ENCODE measurements at regions not wholly inside any gene's neighbourhood (a gene's known extent, or its start where the extent isn't known, plus 50 kb on each side); places are given as distances from the start of the nearest gene placed in this dataset.

- H3K79me2 ChIP-seq (ENCODE audit: control insufficient read depth, insufficient read depth, low read length) = no peaks in the 10 kb centered on the region
- H3K36me3 ChIP-seq (ENCODE audit: control insufficient read depth in 2 of 2, extremely low read depth in 1 of 2, insufficient read depth in 2 of 2, low read length in 2 of 2) = no peaks in the 10 kb centered on the region
- H3K4me1 ChIP-seq (ENCODE audit: control insufficient read depth, extremely low read depth, insufficient read depth, low read length) = no peaks in the 10 kb centered on the region
- no peak overlapping the region for H3K4me2 ChIP-seq (ENCODE audit: control insufficient read depth, extremely low read depth, insufficient read depth, low read depth, low read length)
- H3K4me3 ChIP-seq (ENCODE audit: control insufficient read depth in 2 of 3, extremely low read depth in 1 of 3, insufficient read depth in 2 of 3, low read depth in 1 of 3, low read length in 3 of 3) = no peak overlapping the region
- H3K27me3 ChIP-seq (ENCODE audit: control insufficient read depth, extremely low read depth, insufficient read depth, low read length) = no peaks in the 10 kb centered on the region
- DNase-seq (ENCODE audit: low read depth, low spot score) (no peak), FAIRE-seq (no peak)
- H2AFZ ChIP-seq (ENCODE audit: control insufficient read depth, low read length) = no peak overlapping the region
- TF ChIP-seq EZH2 (IDR thresholded peaks at IDR 0.05; ENCODE audit: low read length) = no peak
- TF ChIP-seq, protein P1, sequence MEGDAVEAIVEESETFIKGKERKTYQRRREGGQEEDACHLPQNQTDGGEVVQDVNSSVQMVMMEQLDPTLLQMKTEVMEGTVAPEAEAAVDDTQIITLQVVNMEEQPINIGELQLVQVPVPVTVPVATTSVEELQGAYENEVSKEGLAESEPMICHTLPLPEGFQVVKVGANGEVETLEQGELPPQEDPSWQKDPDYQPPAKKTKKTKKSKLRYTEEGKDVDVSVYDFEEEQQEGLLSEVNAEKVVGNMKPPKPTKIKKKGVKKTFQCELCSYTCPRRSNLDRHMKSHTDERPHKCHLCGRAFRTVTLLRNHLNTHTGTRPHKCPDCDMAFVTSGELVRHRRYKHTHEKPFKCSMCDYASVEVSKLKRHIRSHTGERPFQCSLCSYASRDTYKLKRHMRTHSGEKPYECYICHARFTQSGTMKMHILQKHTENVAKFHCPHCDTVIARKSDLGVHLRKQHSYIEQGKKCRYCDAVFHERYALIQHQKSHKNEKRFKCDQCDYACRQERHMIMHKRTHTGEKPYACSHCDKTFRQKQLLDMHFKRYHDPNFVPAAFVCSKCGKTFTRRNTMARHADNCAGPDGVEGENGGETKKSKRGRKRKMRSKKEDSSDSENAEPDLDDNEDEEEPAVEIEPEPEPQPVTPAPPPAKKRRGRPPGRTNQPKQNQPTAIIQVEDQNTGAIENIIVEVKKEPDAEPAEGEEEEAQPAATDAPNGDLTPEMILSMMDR (optimal IDR thresholded peaks at IDR 0.05 in 1 of 3, IDR thresholded peaks at IDR 0.05 in 1 of 3, conservative IDR thresholded peaks at IDR 0.05 in 1 of 3; ENCODE audit: extremely low read depth in 1 of 3, insufficient read depth in 2 of 3, low read length in 3 of 3) = no peak
- H3K27ac ChIP-seq (ENCODE audit: control insufficient read depth, insufficient read depth, low read length) = no peak overlapping the region
- H3K9me1 ChIP-seq (ENCODE audit: control insufficient read depth, extremely low read depth, insufficient read depth, low read length) = no peaks in the 10 kb centered on the region
- no peaks in the 10 kb centered on the region for H4K20me1 ChIP-seq (ENCODE audit: control insufficient read depth, extremely low read depth, insufficient read depth, low read length)
- H3K9me3 ChIP-seq (ENCODE audit: control insufficient read depth, low read depth, low read length) = no peaks in the 10 kb centered on the region
- H3K9ac ChIP-seq (ENCODE audit: control insufficient read depth, extremely low read depth, insufficient read depth, low read length) = no peak overlapping the region
- dilution Hi-C loops (cut with MboI; ENCODE audit: extremely low pct_ligation_motif_present, low sequenced_read_pairs) = no loop called here
Measured at GRCh38 chr1:197848350-197848749, 54.1 kb upstream of the C1orf53 start.

DNA sequence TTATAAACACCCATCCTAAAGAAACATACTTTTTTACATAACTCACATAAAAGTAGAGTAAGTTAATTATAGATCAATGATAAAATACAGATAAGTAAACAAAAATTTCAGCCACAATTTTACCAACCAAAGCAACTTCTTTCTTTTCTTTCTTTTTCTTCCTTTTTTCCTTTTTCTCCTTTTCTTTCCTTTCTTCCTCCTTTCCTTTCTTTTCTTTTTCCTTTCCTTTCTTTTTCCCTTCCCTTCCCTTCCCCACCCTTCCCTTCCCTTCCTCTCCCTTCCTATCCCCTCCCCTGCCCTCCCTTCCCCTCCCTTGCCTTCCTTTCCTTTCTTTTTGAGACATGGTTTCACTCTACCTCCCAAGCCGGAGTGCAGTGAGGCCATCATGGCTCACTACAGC, 56.5 kb upstream of the C1orf53 start:
- dilution Hi-C loops (cut with MboI; ENCODE audit: extremely low pct_ligation_motif_present, low sequenced_read_pairs) = no loop called here
- Histone ChIP-seq H3K27ac (ENCODE audit: control insufficient read depth, insufficient read depth, low read length) (no peak overlapping the region), H3K9ac (ENCODE audit: control insufficient read depth, extremely low read depth, insufficient read depth, low read length) (no peak overlapping the region), H2AFZ (ENCODE audit: control insufficient read depth, low read length) (no peak overlapping the region), H3K9me1 (ENCODE audit: control insufficient read depth, extremely low read depth, insufficient read depth, low read length) (no peaks in the 10 kb centered on the region), H3K27me3 (ENCODE audit: control insufficient read depth, extremely low read depth, insufficient read depth, low read length) (no peaks in the 10 kb centered on the region), H3K4me2 (ENCODE audit: control insufficient read depth, extremely low read depth, insufficient read depth, low read depth, low read length) (no peak overlapping the region), H3K79me2 (ENCODE audit: control insufficient read depth, insufficient read depth, low read length) (no peaks in the 10 kb centered on the region), H3K4me3 (ENCODE audit: control insufficient read depth in 2 of 3, extremely low read depth in 1 of 3, insufficient read depth in 2 of 3, low read depth in 1 of 3, low read length in 3 of 3) (no peak overlapping the region), H3K36me3 (ENCODE audit: control insufficient read depth in 2 of 2, extremely low read depth in 1 of 2, insufficient read depth in 2 of 2, low read length in 2 of 2) (no peaks in the 10 kb centered on the region), H3K9me3 (ENCODE audit: control insufficient read depth, low read depth, low read length) (no peaks in the 10 kb centered on the region), H4K20me1 (ENCODE audit: control insufficient read depth, extremely low read depth, insufficient read depth, low read length) (no peaks in the 10 kb centered on the region), H3K4me1 (ENCODE audit: control insufficient read depth, extremely low read depth, insufficient read depth, low read length) (no peaks in the 10 kb centered on the region)
- DNase-seq (ENCODE audit: low read depth, low spot score) = no peak
- TF ChIP-seq, protein P1 (optimal IDR thresholded peaks at IDR 0.05 in 1 of 3, IDR thresholded peaks at IDR 0.05 in 1 of 3, conservative IDR thresholded peaks at IDR 0.05 in 1 of 3; ENCODE audit: extremely low read depth in 1 of 3, insufficient read depth in 2 of 3, low read length in 3 of 3) = no peak
- TF ChIP-seq EZH2 (IDR thresholded peaks at IDR 0.05; ENCODE audit: low read length) = no peak
- no peak for FAIRE-seq
